Stomach (tissue), 8 donors: ENCODE measurements at regions not wholly inside any gene's neighbourhood (a gene's known extent, or its start where the extent isn't known, plus 50 kb on each side); places are given as distances from the start of the nearest gene placed in this dataset.

Source experiments
- DNase-seq, 2 donors: peaks; one replicate each; pipeline versions ENCODE4 v3.0.0 to v3.0.0-alpha.2; 2013 to 2019
- H3K27ac ChIP-seq, 5 donors: fragments of 200-600 bp in 4 of 5; sonication (generic) in 4 of 5; one replicate each; pipeline ENCODE4 v1.5.1; 2013 to 2019; ENCODE audit warnings: mild to moderate bottlenecking in 1 of 5, moderate library complexity in 1 of 5
- H3K27me3 ChIP-seq, 3 donors: fragments of 200-600 bp; sonication (generic); one replicate each; pipeline ENCODE4 v1.5.1; 2017 to 2019; ENCODE audit warnings: mixed run types in 1 of 3
- H3K36me3 ChIP-seq, 4 donors: fragments of 200-600 bp; sonication (generic); 1 replicate in 3 of 4; 2 replicates in 1 of 4; pipeline ENCODE4 v1.5.1; 2016 to 2019
- H3K4me1 ChIP-seq, 4 donors: fragments of 200-600 bp; sonication (generic); one replicate each; pipeline ENCODE4 v1.5.1; 2016 to 2019
- H3K4me3 ChIP-seq, 4 donors: fragments of 200-600 bp; sonication (generic) in 3 of 4; one replicate each; pipeline ENCODE4 v1.5.1; 2016 to 2019; ENCODE audit warnings: mild to moderate bottlenecking in 1 of 4
- H3K9me3 ChIP-seq, 4 donors: fragments of 200-600 bp; sonication (generic); one replicate each; pipeline ENCODE4 v1.5.1; 2016 to 2019
- CTCF ChIP-seq, 7 experiments: fragments of 450-650 bp in 4 of 7; fragments of 200-600 bp in 3 of 7; sonication (generic) in 3 of 7; IDR thresholded peaks; one replicate each; pipeline ENCODE4 v1.5.1; 2016 to 2019; ENCODE audit warnings: antibody characterized with exemption in 7 of 7, control low read depth in 2 of 7, mild to moderate bottlenecking in 1 of 7
- EP300 ChIP-seq: sonication (generic); formaldehyde crosslinking; IDR thresholded peaks from one replicate; pipeline ENCODE4 v1.6.1; 2017; ENCODE audit warnings: antibody characterized with exemption
- POLR2A ChIP-seq, 4 donors: fragments of 450-650 bp; IDR thresholded peaks; one replicate each; pipeline ENCODE4 v1.6.1; 2016; ENCODE audit warnings: antibody characterized with exemption in 4 of 4, control low read depth in 2 of 4, mild to moderate bottlenecking in 1 of 4, moderate library complexity in 1 of 4
- POLR2AphosphoS5 ChIP-seq, 3 donors: sonication (generic); formaldehyde crosslinking; IDR thresholded peaks; one replicate each; pipeline ENCODE4 v1.6.1; 2016; ENCODE audit warnings: antibody characterized with exemption in 3 of 3
- WGBS, 5 donors: extraction: QIAGEN DNeasy Blood & Tissue Kit in 3 of 5; methylation state at CpG; one replicate each; pipeline versions ENCODE4 v1.1.5 to v1.1.7; 2013 to 2018; 5-methylcytosine and 5-hydroxymethylcytosine counted together
- intact Hi-C: fragments of 100-400 bp; cut with DNase I; formaldehyde crosslinking; loops from one replicate; pipeline ENCODE4 v1.15.1; 2023; ENCODE audit warnings: low total_unique reads
- donor health status: healthy with polysubstance abuse.
- donor health status: Bipolar disorder and iron deficiency.
- donor health status: healthy.

GRCh38 chr10:85067955-85068354 lies 739.6 kb downstream of the CCSER2 start:
- WGBS, 5 donors = 46 to 64% (median 50%) methylated on average over 1 of the region's 1 CpG
- H3K27me3 ChIP-seq = no peaks in the 10 kb centered on the region
- TF ChIP-seq EP300 = no peak
- TF ChIP-seq CTCF (IDR thresholded peaks at IDR 0.05) = no peak
- no peak for TF ChIP-seq POLR2A (IDR thresholded peaks at IDR 0.05)
- TF ChIP-seq POLR2AphosphoS5 (IDR thresholded peaks at IDR 0.05) = no peak
- H3K36me3 ChIP-seq = no peaks in the 10 kb centered on the region
- H3K4me3 ChIP-seq = no peak overlapping the region
- intact Hi-C loops = no loop called here
- DNase-seq = no peak
- peaks cover 0 to 20% (median 2%) of the 10 kb centered on the region in 4 donors for H3K9me3 ChIP-seq
- H3K4me1 ChIP-seq = no peaks in the 10 kb centered on the region
- H3K27ac ChIP-seq = no peak overlapping the region

DNA sequence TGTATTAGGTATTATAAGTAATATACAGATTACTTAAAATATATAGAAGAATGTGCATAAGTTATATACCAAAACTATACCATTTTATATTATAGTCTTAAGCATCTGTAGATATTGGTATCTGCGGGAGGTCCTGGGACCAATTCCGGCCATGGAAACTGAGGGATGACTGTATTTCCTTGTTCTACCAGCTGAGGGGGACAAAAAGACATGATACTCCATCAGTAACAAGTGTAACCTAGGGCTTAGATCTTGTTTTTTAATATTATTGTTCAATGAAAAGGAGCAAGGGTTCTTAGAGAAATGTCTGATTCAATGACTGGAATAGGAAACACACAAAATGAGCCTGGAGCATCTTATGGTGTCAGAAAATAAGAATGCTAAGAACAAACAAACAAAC lies 752.5 kb downstream of the CCSER2 start:
- no peak overlapping the region for H3K4me3 ChIP-seq
- TF ChIP-seq POLR2AphosphoS5 (IDR thresholded peaks at IDR 0.05) (no peak), CTCF (IDR thresholded peaks at IDR 0.05) (no peak), POLR2A (IDR thresholded peaks at IDR 0.05) (no peak), EP300 (no peak)
- DNase-seq = no peak
- intact Hi-C loops = no loop called here
- WGBS, 5 donors = 64 to 84% (median 83%) methylated on average over 2 of the region's 2 CpGs
- no peaks in the 10 kb centered on the region for H3K4me1 ChIP-seq
- no peaks in the 10 kb centered on the region for H3K27me3 ChIP-seq
- H3K36me3 ChIP-seq = no peaks in the 10 kb centered on the region
- no peaks in the 10 kb centered on the region for H3K9me3 ChIP-seq
- H3K27ac ChIP-seq = no peak overlapping the region

GRCh38 chr10:85098835-85099521 lies 770.6 kb downstream of the CCSER2 start:
- Histone ChIP-seq H3K36me3 (no peaks in the 10 kb centered on the region), H3K4me1 (no peaks in the 10 kb centered on the region), H3K4me3 (no peak overlapping the region), H3K27ac (no peak overlapping the region), H3K9me3 (no peaks in the 10 kb centered on the region), H3K27me3 (no peaks in the 10 kb centered on the region)
- WGBS, 5 donors = 84 to 88% (median 85%) methylated on average over 3 of the region's 3 CpGs
- intact Hi-C loops = no loop called here
- no peak for TF ChIP-seq POLR2AphosphoS5 (IDR thresholded peaks at IDR 0.05)
- TF ChIP-seq POLR2A (IDR thresholded peaks at IDR 0.05) = no peak
- no peak for TF ChIP-seq CTCF (IDR thresholded peaks at IDR 0.05)
- TF ChIP-seq EP300 = no peak
- DNase-seq = no peak

- Histone ChIP-seq H3K4me1 (no peaks in the 10 kb centered on the region), H3K27me3 (no peaks in the 10 kb centered on the region), H3K27ac (no peak overlapping the region), H3K4me3 (no peak overlapping the region), H3K9me3 (no peaks in the 10 kb centered on the region), H3K36me3 (no peaks in the 10 kb centered on the region)
- no peak for DNase-seq
- TF ChIP-seq EP300 = no peak
- TF ChIP-seq CTCF (IDR thresholded peaks at IDR 0.05) = no peak
- TF ChIP-seq POLR2A (IDR thresholded peaks at IDR 0.05) = no peak
- no peak for TF ChIP-seq POLR2AphosphoS5 (IDR thresholded peaks at IDR 0.05)
- intact Hi-C loops = no loop called here
Measured at GRCh38 chr10:85100495-85100894, 772.1 kb downstream of the CCSER2 start.
